GM12873 (cell line): ENCODE measurements at regions not wholly inside any gene's neighbourhood (a gene's known extent, or its start where the extent isn't known, plus 50 kb on each side); places are given as distances from the start of the nearest gene placed in this dataset.

ENCODE experiments used
- CTCF ChIP-seq: IDR thresholded peaks from 2 replicates; pipeline ENCODE4 v1.5.1; 2012; ENCODE audit warnings: low read depth, mild to moderate bottlenecking, moderate library complexity, low read length, control low read depth; ENCODE audit not compliant: insufficient read depth; ENCODE audit errors: missing control alignments

GRCh38 chr10:130515670-130516069 lies 379.5 kb downstream of the GLRX3 start:
- no peak for TF ChIP-seq CTCF

GRCh38 chr10:130516141-130516735 lies 380.0 kb downstream of the GLRX3 start:
- TF ChIP-seq CTCF, result no peak

- no peak for TF ChIP-seq CTCF
Measured at GRCh38 chr10:130519791-130520190, 383.6 kb downstream of the GLRX3 start.

GRCh38 chr10:130531312-130531711 lies 395.1 kb downstream of the GLRX3 start:
- TF ChIP-seq CTCF, result no peak

- TF ChIP-seq CTCF, result no peak
Measured at GRCh38 chr10:130541090-130541489, 404.9 kb downstream of the GLRX3 start.

GRCh38 chr10:130542761-130543160 lies 406.6 kb downstream of the GLRX3 start:
- no peak for TF ChIP-seq CTCF

GRCh38 chr10:130543794-130544193 lies 407.6 kb downstream of the GLRX3 start:
- TF ChIP-seq CTCF, result no peak
